ENCODE measurements at regions not wholly inside any gene's neighbourhood (a gene's known extent, or its start where the extent isn't known, plus 50 kb on each side); places are given as distances from the start of the nearest gene placed in this dataset.

- TF ChIP-seq, protein P1, sequence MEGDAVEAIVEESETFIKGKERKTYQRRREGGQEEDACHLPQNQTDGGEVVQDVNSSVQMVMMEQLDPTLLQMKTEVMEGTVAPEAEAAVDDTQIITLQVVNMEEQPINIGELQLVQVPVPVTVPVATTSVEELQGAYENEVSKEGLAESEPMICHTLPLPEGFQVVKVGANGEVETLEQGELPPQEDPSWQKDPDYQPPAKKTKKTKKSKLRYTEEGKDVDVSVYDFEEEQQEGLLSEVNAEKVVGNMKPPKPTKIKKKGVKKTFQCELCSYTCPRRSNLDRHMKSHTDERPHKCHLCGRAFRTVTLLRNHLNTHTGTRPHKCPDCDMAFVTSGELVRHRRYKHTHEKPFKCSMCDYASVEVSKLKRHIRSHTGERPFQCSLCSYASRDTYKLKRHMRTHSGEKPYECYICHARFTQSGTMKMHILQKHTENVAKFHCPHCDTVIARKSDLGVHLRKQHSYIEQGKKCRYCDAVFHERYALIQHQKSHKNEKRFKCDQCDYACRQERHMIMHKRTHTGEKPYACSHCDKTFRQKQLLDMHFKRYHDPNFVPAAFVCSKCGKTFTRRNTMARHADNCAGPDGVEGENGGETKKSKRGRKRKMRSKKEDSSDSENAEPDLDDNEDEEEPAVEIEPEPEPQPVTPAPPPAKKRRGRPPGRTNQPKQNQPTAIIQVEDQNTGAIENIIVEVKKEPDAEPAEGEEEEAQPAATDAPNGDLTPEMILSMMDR (conservative IDR thresholded peaks at IDR 0.05; ENCODE audit: low read depth, low read length): no peak
- TF ChIP-seq EZH2phosphoT487 (IDR thresholded peaks at IDR 0.05; ENCODE audit: borderline replicate concordance, low read length): no peak
Measured at GRCh38 chr4:26067035-26067434, 153.0 kb downstream of the SMIM20 start.

Data from PC-3 (cell line).